Adipocyte (in vitro differentiated cells): ENCODE measurements at regions not wholly inside any gene's neighbourhood (a gene's known extent, or its start where the extent isn't known, plus 50 kb on each side); places are given as distances from the start of the nearest gene placed in this dataset.

Source experiments
- DNase-seq: peaks from one replicate; pipeline ENCODE4 v3.0.0-alpha.2; 2015; ENCODE audit warnings: low read depth
- H3K27me3 ChIP-seq: replicated peaks from 2 replicates; pipeline ENCODE4 v1.7.0; 2013; ENCODE audit warnings: mild to moderate bottlenecking, low read length, moderate library complexity; ENCODE audit not compliant: control insufficient read depth, insufficient read depth
- H3K36me3 ChIP-seq: 2 replicates; pipeline ENCODE4 v1.7.0; 2013; ENCODE audit warnings: low read length, mild to moderate bottlenecking, moderate library complexity; ENCODE audit not compliant: control insufficient read depth, insufficient read depth, severe bottlenecking
- H3K4me1 ChIP-seq: 2 replicates; pipeline ENCODE4 v1.7.0; 2013; ENCODE audit warnings: mild to moderate bottlenecking, low read length, moderate library complexity; ENCODE audit not compliant: control insufficient read depth, insufficient read depth
- H3K4me3 ChIP-seq: 2 replicates; pipeline ENCODE4 v1.7.0; 2013; ENCODE audit warnings: mild to moderate bottlenecking, low read length, moderate library complexity
- H3K9ac ChIP-seq: 2 replicates; pipeline ENCODE4 v1.7.0; 2013; ENCODE audit warnings: mild to moderate bottlenecking, low read length, moderate library complexity
- H3K9me3 ChIP-seq: 2 replicates; pipeline ENCODE4 v1.7.0; 2013; ENCODE audit warnings: mild to moderate bottlenecking, low read length, moderate library complexity; ENCODE audit not compliant: control insufficient read depth

DNA sequence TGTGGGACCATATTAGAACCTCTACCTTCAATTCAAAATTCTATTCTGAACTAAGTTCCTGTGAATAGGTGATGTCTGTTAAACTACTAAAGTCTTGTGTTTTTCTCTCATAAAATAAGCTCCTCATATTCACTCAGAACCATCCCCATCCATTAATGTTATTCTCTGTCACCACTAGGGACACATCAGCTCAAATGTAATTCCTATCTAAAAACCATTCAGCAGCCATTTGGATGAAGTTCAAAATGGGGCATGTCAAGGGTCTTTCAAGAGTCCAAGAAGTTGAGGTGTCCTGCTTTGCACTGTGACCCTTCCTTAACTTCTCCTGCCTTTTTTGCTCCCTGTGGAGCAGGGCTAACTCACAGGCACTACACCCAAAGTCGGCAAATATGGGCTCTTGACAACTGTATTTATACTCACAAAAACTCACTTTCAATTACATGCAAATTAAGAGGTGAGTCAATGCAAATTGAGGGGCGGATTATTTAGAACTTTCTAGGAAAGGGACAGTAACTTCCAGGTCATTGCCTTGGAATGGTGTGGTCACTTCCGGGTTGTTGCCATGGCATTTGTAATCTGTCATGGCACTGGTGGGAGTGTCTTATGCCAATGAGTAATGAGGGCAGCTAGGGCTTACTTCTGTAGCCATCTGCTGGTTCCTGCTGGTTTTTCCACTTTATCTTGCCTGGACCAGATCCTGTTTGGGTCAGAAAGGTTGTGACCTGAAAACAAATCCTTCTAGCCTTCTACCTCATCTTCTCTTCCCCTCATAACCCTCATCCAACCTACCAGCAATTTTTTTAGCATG is 128.2 kb upstream of the COX10 start:
- peaks cover 6% of the 10 kb centered on the region for H3K9me3 ChIP-seq
- no peak for DNase-seq
- H3K9ac ChIP-seq: no peak overlapping the region
- H3K4me1 ChIP-seq: no peaks in the 10 kb centered on the region
- H3K27me3 ChIP-seq: no peaks in the 10 kb centered on the region
- no peaks in the 10 kb centered on the region for H3K36me3 ChIP-seq
- no peak overlapping the region for H3K4me3 ChIP-seq

DNA sequence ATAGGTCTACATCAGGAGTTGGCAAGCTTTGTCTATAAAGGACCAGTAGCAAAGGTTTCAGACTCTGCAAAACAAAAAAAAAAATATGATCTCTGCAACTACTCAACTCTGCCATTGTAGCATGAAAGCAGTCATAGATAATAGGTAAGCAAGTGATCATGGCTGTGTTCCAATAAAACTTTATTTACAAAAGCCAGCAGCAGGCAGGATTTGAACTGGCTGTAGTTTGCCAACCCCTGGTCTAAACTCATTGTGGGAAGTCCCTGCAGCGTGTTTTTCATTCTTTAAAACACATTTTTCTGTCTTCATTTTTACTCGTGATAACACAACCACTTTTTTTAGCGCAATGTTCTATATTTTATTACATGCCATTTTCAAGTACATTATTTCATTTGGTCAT is 127.5 kb upstream of the COX10 start:
- Histone ChIP-seq H3K9me3 (peaks cover 6% of the 10 kb centered on the region), H3K4me3 (no peak overlapping the region), H3K36me3 (no peaks in the 10 kb centered on the region), H3K9ac (no peak overlapping the region), H3K27me3 (no peaks in the 10 kb centered on the region), H3K4me1 (no peaks in the 10 kb centered on the region)
- DNase-seq: no peak

DNA sequence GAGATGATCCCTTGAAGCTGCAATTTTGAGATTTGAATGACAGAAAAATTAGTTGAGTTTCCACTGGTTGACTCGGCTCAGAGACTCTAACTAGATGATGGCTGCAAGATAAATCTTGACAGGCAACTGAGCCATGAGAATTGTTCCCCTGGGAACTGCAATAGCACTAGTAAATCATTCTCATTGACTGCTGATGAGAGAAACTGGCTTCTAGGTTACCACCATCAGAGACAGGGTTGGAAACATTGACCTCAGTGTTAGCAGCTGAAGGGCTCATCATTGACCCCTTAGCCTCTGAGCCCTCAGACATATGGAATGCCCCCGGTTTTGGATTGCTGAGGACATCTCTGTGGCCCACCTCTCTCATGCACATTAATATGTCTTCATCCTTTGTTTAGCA is 125.4 kb upstream of the COX10 start:
- H3K4me1 ChIP-seq: no peaks in the 10 kb centered on the region
- H3K9ac ChIP-seq: no peak overlapping the region
- DNase-seq: no peak
- H3K27me3 ChIP-seq: no peaks in the 10 kb centered on the region
- H3K9me3 ChIP-seq: peaks cover 6% of the 10 kb centered on the region
- H3K4me3 ChIP-seq: no peak overlapping the region
- H3K36me3 ChIP-seq: no peaks in the 10 kb centered on the region

DNA sequence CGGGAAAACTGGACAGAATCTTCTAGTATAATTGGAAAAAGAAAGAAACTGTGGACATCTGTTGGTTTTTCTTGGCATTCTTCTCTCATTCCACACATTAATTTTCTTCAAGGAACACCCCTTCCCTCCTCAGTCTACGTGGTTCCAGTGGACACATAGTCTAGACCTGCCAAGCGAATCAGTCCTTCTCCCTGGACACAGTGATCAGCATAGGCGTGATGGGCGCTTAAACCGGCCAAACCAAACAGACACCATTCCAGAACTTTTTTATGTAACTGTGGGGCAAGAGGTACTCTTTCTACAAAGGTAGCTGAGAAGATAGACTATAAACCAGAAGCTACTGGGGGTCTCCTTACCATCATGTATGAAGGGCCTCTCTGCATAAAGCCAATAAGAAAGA is 121.8 kb upstream of the COX10 start:
- DNase-seq: no peak
- Histone ChIP-seq H3K4me3 (no peak overlapping the region), H3K4me1 (no peaks in the 10 kb centered on the region), H3K9ac (no peak overlapping the region), H3K36me3 (no peaks in the 10 kb centered on the region), H3K27me3 (no peaks in the 10 kb centered on the region), H3K9me3 (no peaks in the 10 kb centered on the region)

- H3K4me3 ChIP-seq: no peak overlapping the region
- H3K36me3 ChIP-seq: no peaks in the 10 kb centered on the region
- no peaks in the 10 kb centered on the region for H3K9me3 ChIP-seq
- no peaks in the 10 kb centered on the region for H3K27me3 ChIP-seq
- no peak for DNase-seq
- H3K4me1 ChIP-seq: no peaks in the 10 kb centered on the region
- no peak overlapping the region for H3K9ac ChIP-seq
Measured at GRCh38 chr17:13952009-13952750, 117.1 kb upstream of the COX10 start.

DNA sequence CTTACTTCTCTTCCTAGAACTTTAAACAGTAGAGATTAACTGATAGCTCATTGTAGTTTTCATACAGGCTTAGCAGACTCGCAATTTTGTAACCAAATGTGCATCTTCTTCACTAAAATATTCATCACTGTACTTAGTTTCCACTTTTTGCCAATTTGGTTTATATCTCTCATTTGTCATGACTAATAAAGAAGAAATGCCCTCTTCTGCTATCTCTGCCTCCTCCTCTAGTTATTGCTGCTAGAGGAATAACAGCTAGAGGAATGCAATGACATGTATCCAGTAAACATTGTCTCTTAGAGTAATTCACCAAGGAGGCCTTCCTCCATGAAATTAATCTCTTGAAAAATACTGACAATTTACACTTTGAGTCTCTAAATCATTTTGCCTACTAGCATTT is 115.5 kb upstream of the COX10 start:
- Histone ChIP-seq H3K9ac (no peak overlapping the region), H3K36me3 (no peaks in the 10 kb centered on the region)
- peak; percentile 3 for DNase-seq

GRCh38 chr17:13957636-13958035 is 111.7 kb upstream of the COX10 start:
- DNase-seq: peak; percentile 58
- peaks cover 8% of the 10 kb centered on the region for H3K4me1 ChIP-seq
- no peak overlapping the region for H3K9ac ChIP-seq
- H3K4me3 ChIP-seq: no peak overlapping the region
- no peaks in the 10 kb centered on the region for H3K36me3 ChIP-seq
- no peaks in the 10 kb centered on the region for H3K9me3 ChIP-seq
- H3K27me3 ChIP-seq: no peaks in the 10 kb centered on the region

More for the DNA sequence above, 115.5 kb upstream of the COX10 start:
- H3K9me3 ChIP-seq: no peaks in the 10 kb centered on the region
- H3K27me3 ChIP-seq: no peaks in the 10 kb centered on the region
- H3K4me3 ChIP-seq: no peak overlapping the region
- peaks cover 8% of the 10 kb centered on the region for H3K4me1 ChIP-seq

GRCh38 chr17:13958773-13959172 is 110.5 kb upstream of the COX10 start:
- H3K4me1 ChIP-seq: peaks cover 8% of the 10 kb centered on the region
- no peak for DNase-seq
- no peaks in the 10 kb centered on the region for H3K36me3 ChIP-seq
- no peaks in the 10 kb centered on the region for H3K9me3 ChIP-seq
- H3K4me3 ChIP-seq: no peak overlapping the region
- H3K9ac ChIP-seq: no peak overlapping the region
- H3K27me3 ChIP-seq: no peaks in the 10 kb centered on the region

GRCh38 chr17:13961265-13961664 is 108.0 kb upstream of the COX10 start:
- Histone ChIP-seq H3K4me3 (no peak overlapping the region), H3K36me3 (no peaks in the 10 kb centered on the region), H3K9ac (no peak overlapping the region), H3K27me3 (no peaks in the 10 kb centered on the region), H3K9me3 (no peaks in the 10 kb centered on the region), H3K4me1 (peaks cover 8% of the 10 kb centered on the region)
- DNase-seq: no peak

- Histone ChIP-seq H3K4me1 (peaks cover 4% of the 10 kb centered on the region), H3K9ac (no peak overlapping the region), H3K36me3 (no peaks in the 10 kb centered on the region), H3K9me3 (no peaks in the 10 kb centered on the region), H3K27me3 (no peaks in the 10 kb centered on the region), H3K4me3 (no peak overlapping the region)
- no peak for DNase-seq
Measured at GRCh38 chr17:13962716-13963240, 106.5 kb upstream of the COX10 start.

DNA sequence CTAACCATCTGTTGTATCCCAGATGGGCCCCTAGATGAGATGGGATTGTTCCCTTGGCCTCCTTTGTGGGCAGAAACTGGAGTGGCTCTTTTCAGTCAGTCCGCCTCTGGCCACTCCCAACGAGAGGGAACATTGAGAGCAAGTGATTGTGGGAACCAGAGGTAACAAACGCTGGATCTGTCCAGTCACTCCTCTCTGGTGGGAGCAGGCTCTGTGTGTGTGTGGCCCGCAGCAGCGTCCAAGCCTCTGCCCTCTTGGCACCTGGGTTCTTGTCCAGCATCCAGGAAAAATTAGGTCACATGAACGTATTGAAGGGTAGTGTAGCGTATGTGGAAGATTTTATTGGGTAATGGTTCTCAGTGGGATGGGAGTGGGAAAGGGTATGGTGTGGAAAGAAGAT is 101.9 kb upstream of the COX10 start:
- Histone ChIP-seq H3K9ac (no peak overlapping the region), H3K9me3 (no peaks in the 10 kb centered on the region), H3K36me3 (no peaks in the 10 kb centered on the region), H3K4me3 (no peak overlapping the region), H3K4me1 (no peaks in the 10 kb centered on the region), H3K27me3 (no peaks in the 10 kb centered on the region)
- no peak for DNase-seq
